ENCODE measurements at regions not wholly inside any gene's neighbourhood (a gene's known extent, or its start where the extent isn't known, plus 50 kb on each side); places are given as distances from the start of the nearest gene placed in this dataset.

- Histone ChIP-seq H3K4me1 (ENCODE audit: insufficient read depth, low read length) (no peaks in the 10 kb centered on the region), H3K9ac (ENCODE audit: insufficient read depth, low read depth, low read length) (no peak overlapping the region), H3K79me2 (ENCODE audit: insufficient read depth, low read length) (no peaks in the 10 kb centered on the region), H3K9me3 (ENCODE audit: low read length) (peaks cover 43% of the 10 kb centered on the region), H2AFZ (ENCODE audit: low read length) (no peak overlapping the region), H3K27ac (ENCODE audit: extremely low read length, insufficient read depth, low read length) (no peak overlapping the region), H3K4me2 (ENCODE audit: low read depth, low read length) (no peak overlapping the region), H3K4me3 (replicated peaks in 1 of 3; ENCODE audit: insufficient read depth in 1 of 3, low read depth in 2 of 3, low read length in 3 of 3) (no peak overlapping the region), H3K36me3 (replicated peaks in 1 of 2; ENCODE audit: control insufficient read depth in 1 of 2, insufficient read depth in 2 of 2, low read length in 2 of 2) (no peaks in the 10 kb centered on the region), H3K27me3 (ENCODE audit: control insufficient read depth in 1 of 2, insufficient read depth in 2 of 2, low read length in 2 of 2) (no peaks in the 10 kb centered on the region), H4K20me1 (ENCODE audit: insufficient read depth, low read length) (no peaks in the 10 kb centered on the region)
- no peak for FAIRE-seq
- no TSS peak for BruUV-seq (replicated peaks)
- ATAC-seq, result no peak
- POLR2A ChIA-PET, result no interaction called here
- WGBS (ENCODE audit: low lambda C conversion rate), result 8% methylated on average over 2 of the region's 2 CpGs
- DNase-seq (ENCODE audit: low spot score), result no peak
- in situ Hi-C loops (cut with HindIII; ENCODE audit: extremely low pct_ligation_motif_present, low pct_unique_long_range_greater_than_20kb), result no loop called here
- intact Hi-C loops (cut with micrococcal nuclease; ENCODE audit: unreplicated experiment), result no loop called here
- no peak for TF ChIP-seq MXD1 (CRISPR knock-in tag; IDR thresholded peaks at IDR 0.05)
- TF ChIP-seq WIZ (CRISPR knock-in tag; IDR thresholded peaks at IDR 0.05), result no peak
- peak; percentile 53 for TF ChIP-seq MAFF (IDR thresholded peaks at IDR 0.05; ENCODE audit: low read depth, low read length)
- no peak for TF ChIP-seq SNAPC2 (CRISPR knock-in tag; IDR thresholded peaks at IDR 0.05)
- TF ChIP-seq MAFK (conservative IDR thresholded peaks at IDR 0.05 in 1 of 2, IDR thresholded peaks at IDR 0.05 in 1 of 2; ENCODE audit: low read length in 2 of 2), result peak; percentile 46 to 62
- no peak for TF ChIP-seq NCOR1 (IDR thresholded peaks at IDR 0.05; ENCODE audit: borderline replicate concordance, low read length)
- TF ChIP-seq IKZF4 (CRISPR knock-in tag; IDR thresholded peaks at IDR 0.05; ENCODE audit: borderline replicate concordance, low read depth, not compliant biosample characterization), result no peak
- TF ChIP-seq SKI (IDR thresholded peaks at IDR 0.05; ENCODE audit: partially characterized antibody), result no peak
- TF ChIP-seq NCOA5 (CRISPR knock-in tag; IDR thresholded peaks at IDR 0.05), result no peak
- TF ChIP-seq ZNF891 (CRISPR knock-in tag; IDR thresholded peaks at IDR 0.05), result no peak
- peak; percentile 75; the same call in 1 of the 2 replicates for TF ChIP-seq NFE2L2 (IDR thresholded peaks at IDR 0.05; ENCODE audit: low read length)
- no peak for TF ChIP-seq ZNF510 (CRISPR knock-in tag; IDR thresholded peaks at IDR 0.05; ENCODE audit: low read depth)
- no peak for TF ChIP-seq ZNF775 (CRISPR knock-in tag; IDR thresholded peaks at IDR 0.05; ENCODE audit: borderline replicate concordance)
- TF ChIP-seq MXD4 (CRISPR knock-in tag; IDR thresholded peaks at IDR 0.05), result no peak
- no peak for TF ChIP-seq SMAD9 (CRISPR knock-in tag; IDR thresholded peaks at IDR 0.05)
- CTCF ChIA-PET (ENCODE audit: low intra/inter-chr PET ratio, low total read pairs), result no interaction called here
Observed at GRCh38 chr4:43525646-43526045, 633.1 kb downstream of the GRXCR1 start.

Measured in HepG2 (cell line).